Liver (tissue), 8 donors: ENCODE measurements at regions not wholly inside any gene's neighbourhood (a gene's known extent, or its start where the extent isn't known, plus 50 kb on each side); places are given as distances from the start of the nearest gene placed in this dataset.

Experiments used
- DNase-seq: peaks from one replicate; pipeline ENCODE4 v3.0.0-alpha.2; 2017; ENCODE audit warnings: low spot score
- H3K27ac ChIP-seq, 2 donors: one replicate each; pipeline ENCODE4 v1.7.0; 2013; ENCODE audit warnings: inconsistent platforms in 2 of 2, low read length in 2 of 2, control low read depth in 1 of 2, low read depth in 1 of 2, mild to moderate bottlenecking in 1 of 2
- H3K27me3 ChIP-seq, 4 donors: one replicate each; pipeline versions ENCODE4 v1.6.1 to v1.7.0; 2013; ENCODE audit warnings: low read length in 3 of 4, inconsistent platforms in 1 of 4, mild to moderate bottlenecking in 1 of 4, moderate library complexity in 1 of 4; ENCODE audit not compliant: control insufficient read depth in 4 of 4, insufficient read depth in 4 of 4
- H3K36me3 ChIP-seq, 4 donors: one replicate each; pipeline versions ENCODE4 v1.6.1 to v1.7.0; 2013; ENCODE audit warnings: low read length in 3 of 4, mild to moderate bottlenecking in 3 of 4, low read depth in 1 of 4, moderate library complexity in 1 of 4; ENCODE audit not compliant: control insufficient read depth in 4 of 4, insufficient read depth in 3 of 4
- H3K4me1 ChIP-seq, 4 donors: one replicate each; pipeline versions ENCODE4 v1.6.1 to v1.7.0; 2013; ENCODE audit warnings: low read length in 3 of 4, mild to moderate bottlenecking in 3 of 4, moderate library complexity in 1 of 4; ENCODE audit not compliant: control insufficient read depth in 4 of 4, insufficient read depth in 4 of 4
- H3K4me3 ChIP-seq, 3 donors: one replicate each; pipeline versions ENCODE4 v1.6.1 to v1.7.0; 2013; ENCODE audit warnings: low read length in 3 of 3, control low read depth in 1 of 3, low read depth in 1 of 3, mild to moderate bottlenecking in 1 of 3
- H3K9ac ChIP-seq, 2 donors: one replicate each; pipeline ENCODE4 v1.7.0; 2013; ENCODE audit warnings: low read length in 2 of 2, mild to moderate bottlenecking in 2 of 2, moderate library complexity in 2 of 2, control low read depth in 1 of 2, low read depth in 1 of 2
- H3K9me3 ChIP-seq, 4 donors: one replicate each; pipeline versions ENCODE4 v1.6.1 to v1.7.0; 2013; ENCODE audit warnings: low read length in 3 of 4; ENCODE audit not compliant: control insufficient read depth in 4 of 4
- EGR1 ChIP-seq, 2 donors: IDR thresholded peaks; 2 replicates each; pipeline ENCODE4 v1.6.1; 2016 to 2018; ENCODE audit warnings: antibody characterized with exemption in 2 of 2, low read depth in 2 of 2
- FOXA1 ChIP-seq: IDR thresholded peaks from 2 replicates; pipeline ENCODE4 v1.6.1; 2016; ENCODE audit warnings: antibody characterized with exemption
- HNF4A ChIP-seq, 2 donors: conservative IDR thresholded peaks; 2 replicates each; pipeline ENCODE4 v1.6.1; 2016; ENCODE audit warnings: antibody characterized with exemption in 2 of 2, mild to moderate bottlenecking in 2 of 2
- HNF4G ChIP-seq: IDR thresholded peaks from 2 replicates; pipeline ENCODE4 v1.6.1; 2016; ENCODE audit warnings: antibody characterized with exemption
- JUND ChIP-seq, 2 donors: IDR thresholded peaks; 2 replicates each; pipeline ENCODE4 v1.6.1; 2016; ENCODE audit warnings: antibody characterized with exemption in 2 of 2
- NR2F2 ChIP-seq: IDR thresholded peaks from 2 replicates; pipeline ENCODE4 v1.6.1; 2016; ENCODE audit warnings: antibody characterized with exemption
- RAD21 ChIP-seq, 2 donors: IDR thresholded peaks; 2 replicates each; pipeline ENCODE4 v1.6.1; 2016; ENCODE audit warnings: antibody characterized with exemption in 2 of 2, mild to moderate bottlenecking in 2 of 2
- RXRA ChIP-seq, 2 donors: IDR thresholded peaks; 2 replicates each; pipeline ENCODE4 v1.6.1; 2017 to 2018; ENCODE audit warnings: antibody characterized with exemption in 2 of 2, mild to moderate bottlenecking in 1 of 2
- SP1 ChIP-seq: IDR thresholded peaks from 2 replicates; pipeline ENCODE4 v1.6.1; 2018; ENCODE audit warnings: antibody characterized with exemption, mild to moderate bottlenecking
- TAF1 ChIP-seq: conservative IDR thresholded peaks from 2 replicates; pipeline ENCODE4 v1.6.1; 2016; ENCODE audit warnings: antibody characterized with exemption, mild to moderate bottlenecking
- YY1 ChIP-seq: IDR thresholded peaks from 2 replicates; pipeline ENCODE4 v1.6.1; 2016; ENCODE audit warnings: antibody characterized with exemption, mild to moderate bottlenecking
- WGBS: extraction: QIAGEN DNeasy Blood & Tissue Kit; methylation state at CpG from one replicate; pipeline ENCODE4 v1.1.7; 2013; 5-methylcytosine and 5-hydroxymethylcytosine counted together
- TF ChIP-seq, protein P1 (sequence below): fragments of 150-350 bp; IDR thresholded peaks from 2 replicates; pipeline ENCODE4 v1.5.1; 2017; ENCODE audit warnings: improper control_type of control experiment, low read depth, low read length; ENCODE audit not compliant: missing input control
- TF ChIP-seq, protein P2 (sequence below): IDR thresholded peaks from 2 replicates; pipeline ENCODE4 v1.6.1; 2016; ENCODE audit warnings: antibody characterized with exemption
- TF ChIP-seq, protein P3 (sequence below): IDR thresholded peaks from 2 replicates; pipeline ENCODE4 v1.6.1; 2016; ENCODE audit warnings: antibody characterized with exemption
- TF ChIP-seq, protein P4 (sequence below): IDR thresholded peaks from 2 replicates; pipeline ENCODE4 v1.6.1; 2016; ENCODE audit warnings: antibody characterized with exemption, mild to moderate bottlenecking
- donor health status: healthy.
- donor health status: healthy.
- donor health status: healthy.
- donor health status: healthy.
- donor health status: healthy.

DNA sequence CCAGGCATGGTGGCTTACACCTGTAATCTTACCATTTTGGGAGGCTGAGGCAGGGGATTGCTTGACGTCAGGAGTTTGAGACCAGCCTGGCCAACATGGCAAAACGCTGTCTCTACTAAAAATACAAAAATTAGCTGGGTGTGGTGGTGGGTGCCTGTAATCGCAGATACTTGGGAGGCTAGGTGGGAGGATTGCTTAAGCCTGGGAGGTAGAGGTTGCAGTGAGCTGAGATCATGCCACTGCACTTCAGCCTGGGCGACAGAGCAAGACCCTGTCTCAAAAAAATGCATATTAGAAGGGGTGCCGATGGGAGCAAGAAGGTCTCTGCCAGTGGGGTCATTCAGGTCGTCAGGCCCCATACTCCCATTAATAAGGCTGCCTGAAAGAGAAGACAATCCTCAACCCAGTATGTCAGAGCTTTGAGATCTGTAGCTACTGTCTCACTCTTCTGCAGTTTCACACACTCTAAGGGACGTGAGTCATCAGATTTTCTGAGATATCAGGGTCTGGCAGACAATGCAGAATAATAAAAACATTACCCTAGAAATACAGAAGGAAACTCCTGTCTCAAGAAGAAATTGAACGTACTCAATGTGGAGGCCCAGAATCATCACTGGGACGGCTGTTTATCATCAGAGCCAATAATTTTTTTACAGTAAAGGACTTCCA, 176.7 kb upstream of the FAT1 start:
- 80% methylated on average over 9 of the region's 9 CpGs for WGBS
- H3K9me3 ChIP-seq, result no peaks in the 10 kb centered on the region
- no peaks in the 10 kb centered on the region for H3K36me3 ChIP-seq
- no peak overlapping the region for H3K4me3 ChIP-seq
- peak overlapping the region in 1 of 2 donors; percentile 57 for H3K27ac ChIP-seq
- no peak overlapping the region for H3K9ac ChIP-seq
- H3K4me1 ChIP-seq, result peaks cover 0 to 21% (median 6%) of the 10 kb centered on the region in 4 donors
- DNase-seq, result no peak
- no peak for TF ChIP-seq TAF1
- TF ChIP-seq SP1, result no peak
- no peak for TF ChIP-seq NR2F2
- TF ChIP-seq HNF4G, result no peak
- TF ChIP-seq, protein P1, sequence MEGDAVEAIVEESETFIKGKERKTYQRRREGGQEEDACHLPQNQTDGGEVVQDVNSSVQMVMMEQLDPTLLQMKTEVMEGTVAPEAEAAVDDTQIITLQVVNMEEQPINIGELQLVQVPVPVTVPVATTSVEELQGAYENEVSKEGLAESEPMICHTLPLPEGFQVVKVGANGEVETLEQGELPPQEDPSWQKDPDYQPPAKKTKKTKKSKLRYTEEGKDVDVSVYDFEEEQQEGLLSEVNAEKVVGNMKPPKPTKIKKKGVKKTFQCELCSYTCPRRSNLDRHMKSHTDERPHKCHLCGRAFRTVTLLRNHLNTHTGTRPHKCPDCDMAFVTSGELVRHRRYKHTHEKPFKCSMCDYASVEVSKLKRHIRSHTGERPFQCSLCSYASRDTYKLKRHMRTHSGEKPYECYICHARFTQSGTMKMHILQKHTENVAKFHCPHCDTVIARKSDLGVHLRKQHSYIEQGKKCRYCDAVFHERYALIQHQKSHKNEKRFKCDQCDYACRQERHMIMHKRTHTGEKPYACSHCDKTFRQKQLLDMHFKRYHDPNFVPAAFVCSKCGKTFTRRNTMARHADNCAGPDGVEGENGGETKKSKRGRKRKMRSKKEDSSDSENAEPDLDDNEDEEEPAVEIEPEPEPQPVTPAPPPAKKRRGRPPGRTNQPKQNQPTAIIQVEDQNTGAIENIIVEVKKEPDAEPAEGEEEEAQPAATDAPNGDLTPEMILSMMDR, result no peak
- TF ChIP-seq, protein P2, sequence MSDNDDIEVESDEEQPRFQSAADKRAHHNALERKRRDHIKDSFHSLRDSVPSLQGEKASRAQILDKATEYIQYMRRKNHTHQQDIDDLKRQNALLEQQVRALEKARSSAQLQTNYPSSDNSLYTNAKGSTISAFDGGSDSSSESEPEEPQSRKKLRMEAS, result no peak
- no peak for TF ChIP-seq HNF4A (conservative IDR thresholded peaks at IDR 0.05)
- no peak for TF ChIP-seq YY1
- no peak for TF ChIP-seq EGR1 (IDR thresholded peaks at IDR 0.05; ENCODE audit: low read depth in 2 of 2)
- TF ChIP-seq FOXA1, result no peak
- TF ChIP-seq, protein P3, sequence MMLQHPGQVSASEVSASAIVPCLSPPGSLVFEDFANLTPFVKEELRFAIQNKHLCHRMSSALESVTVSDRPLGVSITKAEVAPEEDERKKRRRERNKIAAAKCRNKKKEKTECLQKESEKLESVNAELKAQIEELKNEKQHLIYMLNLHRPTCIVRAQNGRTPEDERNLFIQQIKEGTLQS, result no peak
- TF ChIP-seq, protein P4, sequence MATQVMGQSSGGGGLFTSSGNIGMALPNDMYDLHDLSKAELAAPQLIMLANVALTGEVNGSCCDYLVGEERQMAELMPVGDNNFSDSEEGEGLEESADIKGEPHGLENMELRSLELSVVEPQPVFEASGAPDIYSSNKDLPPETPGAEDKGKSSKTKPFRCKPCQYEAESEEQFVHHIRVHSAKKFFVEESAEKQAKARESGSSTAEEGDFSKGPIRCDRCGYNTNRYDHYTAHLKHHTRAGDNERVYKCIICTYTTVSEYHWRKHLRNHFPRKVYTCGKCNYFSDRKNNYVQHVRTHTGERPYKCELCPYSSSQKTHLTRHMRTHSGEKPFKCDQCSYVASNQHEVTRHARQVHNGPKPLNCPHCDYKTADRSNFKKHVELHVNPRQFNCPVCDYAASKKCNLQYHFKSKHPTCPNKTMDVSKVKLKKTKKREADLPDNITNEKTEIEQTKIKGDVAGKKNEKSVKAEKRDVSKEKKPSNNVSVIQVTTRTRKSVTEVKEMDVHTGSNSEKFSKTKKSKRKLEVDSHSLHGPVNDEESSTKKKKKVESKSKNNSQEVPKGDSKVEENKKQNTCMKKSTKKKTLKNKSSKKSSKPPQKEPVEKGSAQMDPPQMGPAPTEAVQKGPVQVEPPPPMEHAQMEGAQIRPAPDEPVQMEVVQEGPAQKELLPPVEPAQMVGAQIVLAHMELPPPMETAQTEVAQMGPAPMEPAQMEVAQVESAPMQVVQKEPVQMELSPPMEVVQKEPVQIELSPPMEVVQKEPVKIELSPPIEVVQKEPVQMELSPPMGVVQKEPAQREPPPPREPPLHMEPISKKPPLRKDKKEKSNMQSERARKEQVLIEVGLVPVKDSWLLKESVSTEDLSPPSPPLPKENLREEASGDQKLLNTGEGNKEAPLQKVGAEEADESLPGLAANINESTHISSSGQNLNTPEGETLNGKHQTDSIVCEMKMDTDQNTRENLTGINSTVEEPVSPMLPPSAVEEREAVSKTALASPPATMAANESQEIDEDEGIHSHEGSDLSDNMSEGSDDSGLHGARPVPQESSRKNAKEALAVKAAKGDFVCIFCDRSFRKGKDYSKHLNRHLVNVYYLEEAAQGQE, result no peak
- no peak for TF ChIP-seq RXRA (IDR thresholded peaks at IDR 0.05)
- H3K27me3 ChIP-seq, result no peaks in the 10 kb centered on the region

DNA sequence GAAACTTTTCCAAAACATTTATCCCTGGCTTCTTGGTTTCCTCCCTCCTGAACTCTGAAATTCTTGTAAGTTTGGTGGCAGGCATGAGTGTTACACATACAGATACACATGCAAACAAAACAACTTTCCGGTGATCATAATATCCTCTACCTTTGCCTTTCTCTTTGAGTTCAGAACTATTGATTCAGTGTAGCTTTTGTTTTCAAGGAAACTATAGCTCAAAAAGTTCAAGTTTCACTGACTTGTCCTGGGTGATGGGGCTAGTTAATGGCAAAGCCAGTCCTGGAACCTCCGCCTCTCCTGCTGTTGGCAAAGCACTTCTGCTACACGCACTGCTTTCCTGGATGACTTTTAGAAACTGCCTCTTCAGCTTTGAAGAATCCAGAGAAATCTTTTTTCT, 177.3 kb upstream of the FAT1 start:
- Histone ChIP-seq H3K4me1 (peaks cover 0 to 21% (median 6%) of the 10 kb centered on the region in 4 donors), H3K36me3 (no peaks in the 10 kb centered on the region), H3K27me3 (no peaks in the 10 kb centered on the region), H3K27ac (peak overlapping the region in 1 of 2 donors; percentile 57), H3K4me3 (no peak overlapping the region), H3K9me3 (no peaks in the 10 kb centered on the region), H3K9ac (no peak overlapping the region)
- WGBS, result 35% methylated on average over 3 of the region's 3 CpGs
- TF ChIP-seq SP1, result peak; percentile 26
- peak; percentile 41 to 64 for TF ChIP-seq HNF4A (conservative IDR thresholded peaks at IDR 0.05)
- TF ChIP-seq HNF4G, result no peak
- TF ChIP-seq YY1, result peak; percentile 46
- TF ChIP-seq, protein P3, result no peak
- TF ChIP-seq RXRA (IDR thresholded peaks at IDR 0.05), result peak; percentile 67 to 70
- TF ChIP-seq RAD21 (IDR thresholded peaks at IDR 0.05), result peak; percentile 36 to 47
- peak in 1 of 2 donors; percentile 60 for TF ChIP-seq JUND (IDR thresholded peaks at IDR 0.05)
- DNase-seq, result no peak
